ENCODE measurements at regions not wholly inside any gene's neighbourhood (a gene's known extent, or its start where the extent isn't known, plus 50 kb on each side); places are given as distances from the start of the nearest gene placed in this dataset.

DNA sequence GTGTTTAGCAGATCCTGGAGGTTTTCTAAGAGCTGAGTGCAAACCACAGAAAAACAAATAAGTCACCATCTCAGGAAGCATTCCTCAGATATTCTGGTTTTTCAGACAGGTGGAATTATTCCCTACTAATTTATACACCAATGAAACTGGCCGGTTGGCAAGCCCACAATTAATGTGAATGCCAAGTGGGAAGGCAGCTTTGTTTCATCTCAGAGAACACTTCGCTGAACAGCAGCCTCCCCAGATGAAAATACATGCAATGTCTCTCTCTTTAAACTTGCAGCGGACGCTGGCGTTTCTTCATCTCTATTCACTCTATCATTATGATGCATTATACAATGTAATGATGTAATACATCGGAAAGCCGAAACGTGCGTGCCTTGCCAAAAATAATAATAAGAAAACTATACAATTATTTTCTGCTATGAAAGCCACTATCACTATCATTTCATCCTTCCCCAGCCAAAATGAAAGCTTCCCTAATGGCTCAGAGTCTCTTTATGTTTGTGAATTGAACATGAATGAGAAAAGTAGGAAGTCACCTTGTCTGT lies 649.4 kb downstream of the BCL11A start:
- Histone ChIP-seq H3K4me2 (ENCODE audit: low read length) (no peak overlapping the region), H3K9ac (ENCODE audit: low read depth, low read length) (no peak overlapping the region), H3K4me3 (ENCODE audit: low read length) (no peak overlapping the region), H3K4me1 (ENCODE audit: control insufficient read depth, insufficient read depth, low read length) (no peaks in the 10 kb centered on the region), H3K9me3 (replicated peaks; ENCODE audit: low read length) (no peaks in the 10 kb centered on the region), H3K36me3 (ENCODE audit: insufficient read depth, low read length) (no peaks in the 10 kb centered on the region), H3K27me3 (ENCODE audit: control insufficient read depth, insufficient read depth, low read length) (no peaks in the 10 kb centered on the region)

DNA sequence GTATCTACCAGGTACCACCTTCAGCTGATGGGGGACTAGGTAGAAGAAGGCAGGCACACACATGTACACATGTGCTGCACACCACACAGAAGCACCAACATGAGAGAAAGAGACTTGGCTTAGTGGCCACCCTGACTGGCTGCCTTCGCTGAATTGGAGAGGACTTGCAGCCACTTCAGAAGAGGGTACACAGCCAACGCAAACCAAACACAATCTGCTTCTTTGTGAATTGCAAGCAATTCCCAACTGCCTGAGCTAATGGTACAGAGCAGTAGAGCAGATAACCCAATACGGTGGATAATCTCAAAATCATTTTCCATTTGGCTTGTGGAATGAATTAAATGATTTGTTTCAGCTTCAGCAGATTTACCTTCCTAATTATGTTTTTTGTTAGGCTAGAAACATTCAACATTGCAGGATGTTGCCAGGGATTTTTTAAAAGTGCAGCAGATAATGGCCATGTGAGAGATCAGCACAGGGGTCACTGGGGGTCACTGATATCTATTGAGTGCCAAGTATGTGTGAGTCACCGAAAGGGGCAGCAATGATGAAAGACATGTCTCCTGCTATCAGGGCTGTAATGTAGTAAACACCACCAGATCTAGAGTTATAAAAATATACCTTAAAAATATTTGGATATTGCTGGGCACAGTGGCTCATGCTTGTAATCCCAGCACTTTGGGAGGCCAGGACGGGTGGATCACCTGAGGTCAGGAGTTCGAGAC lies 652.6 kb downstream of the BCL11A start:
- H3K36me3 ChIP-seq (ENCODE audit: insufficient read depth, low read length), result no peaks in the 10 kb centered on the region
- H3K4me3 ChIP-seq (ENCODE audit: low read length), result no peak overlapping the region
- no peak overlapping the region for H3K4me2 ChIP-seq (ENCODE audit: low read length)
- no peak overlapping the region for H3K9ac ChIP-seq (ENCODE audit: low read depth, low read length)
- H3K9me3 ChIP-seq (replicated peaks; ENCODE audit: low read length), result no peaks in the 10 kb centered on the region
- no peaks in the 10 kb centered on the region for H3K27me3 ChIP-seq (ENCODE audit: control insufficient read depth, insufficient read depth, low read length)
- no peaks in the 10 kb centered on the region for H3K4me1 ChIP-seq (ENCODE audit: control insufficient read depth, insufficient read depth, low read length)

DNA sequence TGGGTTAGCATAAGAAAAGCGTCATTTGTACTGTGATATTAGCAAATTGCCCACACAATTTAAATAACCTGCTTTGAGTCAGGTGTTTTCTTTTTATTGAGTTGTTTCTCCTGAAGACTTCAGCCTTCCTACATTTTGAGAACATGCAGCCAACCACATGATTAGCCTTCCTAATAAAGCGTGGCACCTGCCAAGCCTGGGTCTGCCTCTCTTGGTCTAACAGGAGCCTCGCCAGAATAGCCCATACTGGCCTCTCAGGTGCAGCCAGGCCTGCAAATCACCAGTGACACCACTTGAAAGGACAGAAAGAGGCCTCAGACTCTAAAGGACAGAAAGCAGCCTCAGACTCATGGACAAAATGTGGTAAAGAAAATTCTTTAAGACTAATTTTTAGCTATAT lies 653.8 kb downstream of the BCL11A start:
- Histone ChIP-seq H3K4me1 (ENCODE audit: control insufficient read depth, insufficient read depth, low read length) (no peaks in the 10 kb centered on the region), H3K4me2 (ENCODE audit: low read length) (no peak overlapping the region), H3K9me3 (replicated peaks; ENCODE audit: low read length) (no peaks in the 10 kb centered on the region), H3K27me3 (ENCODE audit: control insufficient read depth, insufficient read depth, low read length) (no peaks in the 10 kb centered on the region), H3K4me3 (ENCODE audit: low read length) (no peak overlapping the region), H3K9ac (ENCODE audit: low read depth, low read length) (no peak overlapping the region), H3K36me3 (ENCODE audit: insufficient read depth, low read length) (no peaks in the 10 kb centered on the region)

DNA sequence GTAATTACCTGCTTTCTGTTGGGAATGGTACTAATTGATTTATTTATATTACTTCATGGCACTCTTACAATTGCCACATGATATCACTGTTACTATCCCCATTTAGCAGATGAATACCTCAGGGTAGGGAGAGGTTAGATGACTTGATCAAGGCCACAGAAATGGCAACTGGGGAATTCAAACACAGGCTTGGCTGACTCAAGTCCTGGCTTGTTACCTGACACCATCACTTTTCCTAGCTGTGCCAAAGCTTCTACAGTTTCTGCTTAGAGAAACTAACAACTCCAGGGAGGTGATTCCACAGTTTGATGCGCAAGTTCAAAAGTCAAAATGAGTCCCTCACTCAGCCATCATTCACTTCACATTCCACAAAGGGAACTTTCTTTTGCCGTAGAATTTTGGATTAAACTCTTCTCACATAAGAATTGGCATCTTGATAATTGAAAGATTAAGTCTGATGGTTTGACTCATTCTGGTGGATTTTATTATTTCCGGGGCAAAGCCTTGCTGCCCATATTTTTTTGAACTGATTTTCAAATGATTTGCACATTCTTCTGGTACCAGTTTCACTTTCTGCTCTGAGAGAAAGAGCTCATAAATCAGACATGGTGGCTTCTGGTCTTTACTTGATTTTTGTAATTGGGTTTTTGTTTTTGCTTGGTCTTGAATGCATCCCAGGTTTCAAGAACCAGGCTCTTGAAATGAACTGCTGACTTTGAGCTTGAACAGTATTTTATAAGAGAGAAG lies 656.8 kb downstream of the BCL11A start:
- no peaks in the 10 kb centered on the region for H3K4me1 ChIP-seq (ENCODE audit: control insufficient read depth, insufficient read depth, low read length)
- H3K9ac ChIP-seq (ENCODE audit: low read depth, low read length), result no peak overlapping the region
- no peak overlapping the region for H3K4me3 ChIP-seq (ENCODE audit: low read length)
- H3K4me2 ChIP-seq (ENCODE audit: low read length), result no peak overlapping the region
- no peaks in the 10 kb centered on the region for H3K27me3 ChIP-seq (ENCODE audit: control insufficient read depth, insufficient read depth, low read length)
- H3K36me3 ChIP-seq (ENCODE audit: insufficient read depth, low read length), result no peaks in the 10 kb centered on the region
- no peaks in the 10 kb centered on the region for H3K9me3 ChIP-seq (replicated peaks; ENCODE audit: low read length)

DNA sequence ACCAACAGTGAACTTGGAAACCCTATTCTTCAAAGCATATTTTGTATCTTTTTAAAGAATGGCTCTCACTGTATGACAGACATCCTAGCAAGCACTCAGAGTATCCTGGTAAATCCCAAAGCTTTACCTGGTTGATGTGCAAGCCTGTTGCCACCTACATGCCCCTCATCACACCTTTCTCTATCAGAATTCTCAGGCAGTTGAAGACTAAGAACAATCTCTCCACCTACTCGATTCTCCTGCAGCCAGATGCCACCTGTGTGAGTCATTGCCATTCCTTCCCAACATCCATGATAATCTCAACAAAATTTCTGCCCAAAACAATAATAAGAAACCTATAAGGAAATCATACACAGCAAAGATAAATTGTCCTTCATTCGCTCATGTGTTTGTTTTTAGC lies 659.8 kb downstream of the BCL11A start:
- Histone ChIP-seq H3K9me3 (replicated peaks; ENCODE audit: low read length) (no peaks in the 10 kb centered on the region), H3K4me3 (ENCODE audit: low read length) (no peak overlapping the region), H3K4me1 (ENCODE audit: control insufficient read depth, insufficient read depth, low read length) (no peaks in the 10 kb centered on the region), H3K36me3 (ENCODE audit: insufficient read depth, low read length) (no peaks in the 10 kb centered on the region), H3K9ac (ENCODE audit: low read depth, low read length) (no peak overlapping the region), H3K4me2 (ENCODE audit: low read length) (no peak overlapping the region), H3K27me3 (ENCODE audit: control insufficient read depth, insufficient read depth, low read length) (no peaks in the 10 kb centered on the region)

DNA sequence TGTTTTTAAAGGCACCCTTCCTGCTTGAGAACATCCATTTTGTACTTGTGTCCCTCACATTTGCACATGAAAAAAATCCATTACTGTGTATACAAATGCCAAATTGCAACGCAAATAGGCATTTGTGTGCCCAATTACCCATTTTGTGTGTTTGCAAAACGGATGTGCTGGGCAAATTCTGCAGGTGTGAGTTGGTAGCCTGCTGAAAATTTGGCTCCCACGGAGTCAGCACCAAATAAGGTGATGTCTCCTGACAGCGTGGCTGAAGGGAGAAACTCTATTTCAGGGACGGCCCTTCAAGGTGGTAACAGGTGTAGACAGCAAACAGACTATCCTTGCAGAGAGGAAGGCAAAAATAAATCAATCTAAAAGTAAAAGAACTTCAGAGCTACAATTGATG lies 661.1 kb downstream of the BCL11A start:
- Histone ChIP-seq H3K36me3 (ENCODE audit: insufficient read depth, low read length) (no peaks in the 10 kb centered on the region), H3K4me2 (ENCODE audit: low read length) (no peak overlapping the region), H3K4me1 (ENCODE audit: control insufficient read depth, insufficient read depth, low read length) (no peaks in the 10 kb centered on the region)

DNA sequence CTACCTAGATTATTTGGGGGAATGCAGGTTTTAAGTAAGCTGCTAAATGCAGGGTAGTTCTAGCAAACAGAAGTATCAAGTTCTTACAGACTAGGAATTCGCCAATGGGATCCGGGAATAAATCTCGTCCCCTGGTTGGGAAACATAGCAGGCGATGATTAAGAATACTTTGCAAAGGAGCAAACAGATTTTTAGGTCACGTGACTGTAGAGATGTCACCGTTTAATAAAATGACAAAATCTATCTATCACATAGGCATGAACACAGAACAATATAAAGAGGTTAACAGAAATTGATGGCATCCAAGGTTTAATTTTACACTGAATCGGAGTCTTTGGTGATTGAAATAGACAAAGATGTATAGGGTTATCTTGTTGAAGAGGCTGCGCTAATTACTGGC lies 664.1 kb downstream of the BCL11A start:
- no peaks in the 10 kb centered on the region for H3K4me1 ChIP-seq (ENCODE audit: control insufficient read depth, insufficient read depth, low read length)
- no peak overlapping the region for H3K9ac ChIP-seq (ENCODE audit: low read depth, low read length)
- H3K27me3 ChIP-seq (ENCODE audit: control insufficient read depth, insufficient read depth, low read length), result no peaks in the 10 kb centered on the region
- no peaks in the 10 kb centered on the region for H3K36me3 ChIP-seq (ENCODE audit: insufficient read depth, low read length)
- no peaks in the 10 kb centered on the region for H3K9me3 ChIP-seq (replicated peaks; ENCODE audit: low read length)
- H3K4me2 ChIP-seq (ENCODE audit: low read length), result no peak overlapping the region
- H3K4me3 ChIP-seq (ENCODE audit: low read length), result no peak overlapping the region

More for the DNA sequence above, 661.1 kb downstream of the BCL11A start:
- Histone ChIP-seq H3K27me3 (ENCODE audit: control insufficient read depth, insufficient read depth, low read length) (no peaks in the 10 kb centered on the region), H3K4me3 (ENCODE audit: low read length) (no peak overlapping the region), H3K9ac (ENCODE audit: low read depth, low read length) (no peak overlapping the region), H3K9me3 (replicated peaks; ENCODE audit: low read length) (no peaks in the 10 kb centered on the region)

DNA sequence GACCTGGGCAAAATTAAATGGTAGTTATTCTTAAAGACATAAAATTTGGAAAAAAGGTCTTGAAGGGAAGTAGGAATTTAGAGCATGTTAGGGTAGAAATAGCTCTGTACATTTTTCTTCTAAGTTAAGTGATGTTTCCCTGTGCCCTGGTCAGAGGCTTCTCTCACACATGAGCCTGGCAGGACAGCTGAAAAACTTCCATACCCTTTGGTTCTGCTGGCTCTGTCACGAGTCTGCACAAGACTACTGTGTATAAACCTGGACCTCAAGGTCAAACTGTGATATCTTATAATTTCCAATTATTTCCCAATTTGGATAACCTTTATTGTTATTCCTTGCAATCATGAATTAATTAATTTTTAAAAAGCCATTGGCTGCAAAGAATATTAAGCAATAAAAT lies 664.7 kb downstream of the BCL11A start:
- no peaks in the 10 kb centered on the region for H3K27me3 ChIP-seq (ENCODE audit: control insufficient read depth, insufficient read depth, low read length)
- H3K9me3 ChIP-seq (replicated peaks; ENCODE audit: low read length), result no peaks in the 10 kb centered on the region
- H3K36me3 ChIP-seq (ENCODE audit: insufficient read depth, low read length), result no peaks in the 10 kb centered on the region
- H3K4me2 ChIP-seq (ENCODE audit: low read length), result no peak overlapping the region
- no peak overlapping the region for H3K4me3 ChIP-seq (ENCODE audit: low read length)
- no peaks in the 10 kb centered on the region for H3K4me1 ChIP-seq (ENCODE audit: control insufficient read depth, insufficient read depth, low read length)
- no peak overlapping the region for H3K9ac ChIP-seq (ENCODE audit: low read depth, low read length)

DNA sequence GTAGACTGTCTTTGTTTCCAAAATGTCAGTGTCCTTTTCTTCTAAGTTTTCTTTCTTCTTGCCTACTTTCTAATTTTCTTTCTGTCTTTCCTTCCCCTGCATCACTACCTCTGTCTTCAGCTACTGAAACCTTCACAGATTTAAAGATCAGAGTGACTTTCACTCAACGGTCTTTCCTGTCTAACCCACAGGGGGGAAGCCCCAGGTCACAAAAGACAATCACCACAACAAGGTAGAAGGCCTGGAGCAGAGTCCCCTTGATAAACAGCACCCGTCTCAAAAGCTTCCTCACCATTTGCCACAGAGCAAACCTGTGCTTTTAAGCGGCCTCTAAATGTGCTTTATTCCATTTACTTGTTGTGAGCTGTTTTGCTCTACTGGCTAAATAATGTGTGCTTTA lies 665.4 kb downstream of the BCL11A start:
- Histone ChIP-seq H3K4me3 (ENCODE audit: low read length) (no peak overlapping the region), H3K9me3 (replicated peaks; ENCODE audit: low read length) (no peaks in the 10 kb centered on the region), H3K27me3 (ENCODE audit: control insufficient read depth, insufficient read depth, low read length) (no peaks in the 10 kb centered on the region), H3K4me2 (ENCODE audit: low read length) (no peak overlapping the region), H3K9ac (ENCODE audit: low read depth, low read length) (no peak overlapping the region), H3K36me3 (ENCODE audit: insufficient read depth, low read length) (no peaks in the 10 kb centered on the region), H3K4me1 (ENCODE audit: control insufficient read depth, insufficient read depth, low read length) (no peaks in the 10 kb centered on the region)

DNA sequence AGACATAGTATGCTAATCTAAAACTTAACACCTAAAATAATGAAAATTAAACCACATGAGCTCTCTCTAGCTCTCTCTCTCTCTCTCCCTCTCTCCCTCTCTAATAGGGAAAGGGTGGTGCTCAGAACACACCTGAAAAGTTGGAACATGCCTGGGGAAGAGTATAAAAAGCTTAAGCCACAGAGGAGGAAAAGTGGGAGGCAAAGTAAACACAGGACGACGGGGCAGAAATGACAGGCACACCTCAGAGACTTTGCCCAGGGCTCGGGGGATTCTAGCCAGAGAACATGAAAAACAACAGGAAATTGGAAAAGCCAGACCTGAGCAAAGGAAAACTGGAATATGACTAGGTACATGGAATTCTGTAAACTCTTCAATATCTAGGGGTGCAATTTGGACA lies 666.1 kb downstream of the BCL11A start:
- H3K4me3 ChIP-seq (ENCODE audit: low read length), result no peak overlapping the region
- H3K4me1 ChIP-seq (ENCODE audit: control insufficient read depth, insufficient read depth, low read length), result no peaks in the 10 kb centered on the region

DNA sequence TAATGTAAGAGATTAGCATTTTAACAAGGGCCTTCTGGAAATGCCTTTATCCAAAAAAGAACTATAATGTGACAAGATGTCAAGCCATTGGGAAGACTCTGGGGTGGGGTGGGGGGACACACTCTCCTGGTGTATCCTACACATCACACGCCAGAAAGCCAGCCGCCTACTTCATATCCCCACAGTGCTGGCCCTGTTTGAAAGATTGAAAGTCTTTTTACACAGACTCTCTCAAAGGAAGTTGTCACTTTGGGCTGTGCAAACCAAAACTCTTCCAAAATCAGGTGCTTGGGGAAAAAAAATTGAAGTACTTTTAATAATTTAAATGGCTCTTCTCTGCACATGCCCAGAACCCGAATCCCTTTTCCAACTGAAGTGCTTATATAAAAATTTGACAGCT lies 666.7 kb downstream of the BCL11A start:
- H3K27me3 ChIP-seq (ENCODE audit: control insufficient read depth, insufficient read depth, low read length), result no peaks in the 10 kb centered on the region
- no peak overlapping the region for H3K9ac ChIP-seq (ENCODE audit: low read depth, low read length)
- no peaks in the 10 kb centered on the region for H3K36me3 ChIP-seq (ENCODE audit: insufficient read depth, low read length)
- no peaks in the 10 kb centered on the region for H3K9me3 ChIP-seq (replicated peaks; ENCODE audit: low read length)
- no peaks in the 10 kb centered on the region for H3K4me1 ChIP-seq (ENCODE audit: control insufficient read depth, insufficient read depth, low read length)
- no peak overlapping the region for H3K4me2 ChIP-seq (ENCODE audit: low read length)
- no peak overlapping the region for H3K4me3 ChIP-seq (ENCODE audit: low read length)

More for the DNA sequence above, 666.1 kb downstream of the BCL11A start:
- Histone ChIP-seq H3K9me3 (replicated peaks; ENCODE audit: low read length) (no peaks in the 10 kb centered on the region), H3K36me3 (ENCODE audit: insufficient read depth, low read length) (no peaks in the 10 kb centered on the region), H3K27me3 (ENCODE audit: control insufficient read depth, insufficient read depth, low read length) (no peaks in the 10 kb centered on the region), H3K4me2 (ENCODE audit: low read length) (no peak overlapping the region), H3K9ac (ENCODE audit: low read depth, low read length) (no peak overlapping the region)

DNA sequence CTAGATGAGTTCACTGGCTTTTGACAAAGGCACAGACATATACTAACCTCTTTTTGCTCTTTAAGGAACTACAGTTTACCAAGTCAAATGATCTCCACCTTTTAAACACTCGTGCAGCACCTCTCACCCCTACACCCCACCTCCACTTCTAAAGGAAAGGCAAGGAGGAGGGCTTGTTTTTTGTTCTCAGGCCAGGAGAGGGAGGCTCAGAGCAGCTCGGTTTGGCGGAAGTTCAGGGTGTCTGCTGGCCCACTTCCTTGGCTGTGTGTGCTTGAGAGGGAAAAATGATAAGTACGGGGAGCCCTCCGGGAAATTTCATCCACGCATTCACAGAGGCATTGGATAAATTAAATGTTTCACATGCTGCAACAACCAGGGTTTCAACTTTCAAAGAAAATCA lies 667.9 kb downstream of the BCL11A start:
- Histone ChIP-seq H3K4me3 (ENCODE audit: low read length) (no peak overlapping the region), H3K9ac (ENCODE audit: low read depth, low read length) (no peak overlapping the region), H3K27me3 (ENCODE audit: control insufficient read depth, insufficient read depth, low read length) (no peaks in the 10 kb centered on the region), H3K4me1 (ENCODE audit: control insufficient read depth, insufficient read depth, low read length) (no peaks in the 10 kb centered on the region), H3K9me3 (replicated peaks; ENCODE audit: low read length) (no peaks in the 10 kb centered on the region), H3K36me3 (ENCODE audit: insufficient read depth, low read length) (no peaks in the 10 kb centered on the region), H3K4me2 (ENCODE audit: low read length) (no peak overlapping the region)

All from skeletal muscle satellite cell (primary cell).